Epithelial cell of proximal tubule (primary cell): ENCODE measurements at regions not wholly inside any gene's neighbourhood (a gene's known extent, or its start where the extent isn't known, plus 50 kb on each side); places are given as distances from the start of the nearest gene placed in this dataset.

ENCODE experiments used
- DNase-seq: peaks from one replicate; pipeline ENCODE4 v3.0.0-alpha.2; 2011; ENCODE audit warnings: low read depth
- H3K4me3 ChIP-seq: 2 replicates; pipeline ENCODE4 v1.5.1; 2011; ENCODE audit warnings: low read depth, mild to moderate bottlenecking, low read length
- CTCF ChIP-seq: conservative IDR thresholded peaks from 2 replicates; pipeline ENCODE4 v1.5.1; 2012; ENCODE audit warnings: low read depth, mild to moderate bottlenecking, low read length

GRCh38 chr15:95409211-95409610, 921.3 kb upstream of the NR2F2 start:
- DNase-seq, result no peak
- peak; percentile 30 for TF ChIP-seq CTCF
- no peak overlapping the region for H3K4me3 ChIP-seq

GRCh38 chr15:95409626-95410310, 920.7 kb upstream of the NR2F2 start:
- no peak overlapping the region for H3K4me3 ChIP-seq
- no peak for TF ChIP-seq CTCF
- DNase-seq, result no peak

GRCh38 chr15:95410757-95411156, 919.7 kb upstream of the NR2F2 start:
- no peak for DNase-seq
- no peak for TF ChIP-seq CTCF

GRCh38 chr15:95416576-95416975, 913.9 kb upstream of the NR2F2 start:
- H3K4me3 ChIP-seq, result no peak overlapping the region
- no peak for TF ChIP-seq CTCF
- DNase-seq, result no peak

More at GRCh38 chr15:95410757-95411156, 919.7 kb upstream of the NR2F2 start:
- H3K4me3 ChIP-seq, result no peak overlapping the region

- no peak for TF ChIP-seq CTCF
- no peak for DNase-seq
These were observed 912.7 kb upstream of the NR2F2 start for GRCh38 chr15:95417761-95418160.

GRCh38 chr15:95422255-95422654, 908.2 kb upstream of the NR2F2 start:
- no peak for DNase-seq
- no peak overlapping the region for H3K4me3 ChIP-seq
- no peak for TF ChIP-seq CTCF

More at GRCh38 chr15:95417761-95418160, 912.7 kb upstream of the NR2F2 start:
- no peak overlapping the region for H3K4me3 ChIP-seq

- no peak for TF ChIP-seq CTCF
- H3K4me3 ChIP-seq, result no peak overlapping the region
- DNase-seq, result no peak
These were observed 904.6 kb upstream of the NR2F2 start for GRCh38 chr15:95425859-95426258.
